HepG2 (cell line): ENCODE measurements at regions not wholly inside any gene's neighbourhood (a gene's known extent, or its start where the extent isn't known, plus 50 kb on each side); places are given as distances from the start of the nearest gene placed in this dataset.

Experiments used
- EP300 ChIP-seq, 3 experiments: sonication (generic) in 1 of 3; formaldehyde crosslinking in 1 of 3; IDR thresholded peaks; 2 replicates each; pipeline versions ENCODE4 v1.5.1 to v1.6.1; 2011 to 2020; ENCODE audit warnings: low read depth in 2 of 3, low read length in 2 of 3, borderline replicate concordance in 1 of 3, improper control_type of control experiment in 1 of 3, mild to moderate bottlenecking in 1 of 3, missing genetic modification reagents in 1 of 3, moderate library complexity in 1 of 3
- ESRRA ChIP-seq: sonication (generic); formaldehyde crosslinking; IDR thresholded peaks from 2 replicates; pipeline ENCODE4 v1.5.1; 2020; ENCODE audit warnings: mild to moderate bottlenecking, low read depth, missing genetic modification reagents
- GTF2F1 ChIP-seq: fragments of 150-350 bp; IDR thresholded peaks from 2 replicates; pipeline ENCODE4 v1.6.1; 2014; ENCODE audit warnings: low read length
- HNF1A ChIP-seq, 2 experiments: sonication (generic) in 1 of 2; formaldehyde crosslinking in 1 of 2; IDR thresholded peaks; 2 replicates each; pipeline versions ENCODE4 v1.4.0 to v1.6.1; 2016 to 2020; ENCODE audit warnings: borderline replicate concordance in 1 of 2, low read depth in 1 of 2, mild to moderate bottlenecking in 1 of 2, missing genetic modification reagents in 1 of 2
- PLRG1 ChIP-seq: fragments of 450-650 bp; conservative IDR thresholded peaks from 2 replicates; pipeline ENCODE4 v1.6.1; 2016
- RAD51 ChIP-seq: fragments of 450-650 bp; IDR thresholded peaks from 2 replicates; pipeline ENCODE4 v1.6.1; 2016; ENCODE audit warnings: borderline replicate concordance
- ZBTB7A ChIP-seq: sonication (generic); formaldehyde crosslinking; IDR thresholded peaks from 2 replicates; pipeline ENCODE4 v1.8.0; 2022; ENCODE audit warnings: mild to moderate bottlenecking, missing genetic modification reagents
- ZNF205 ChIP-seq: IDR thresholded peaks from 2 replicates; pipeline ENCODE4 v1.6.1; 2018; ENCODE audit warnings: missing biosample characterization, missing genetic modification reagents
- ZNF335 ChIP-seq: sonication (generic); formaldehyde crosslinking; IDR thresholded peaks from 2 replicates; pipeline ENCODE4 v1.4.0; 2020; ENCODE audit warnings: missing genetic modification reagents
- ZNF792 ChIP-seq: IDR thresholded peaks from 2 replicates; pipeline ENCODE4 v1.6.1; 2016
- TF ChIP-seq, protein P1 (sequence below): sonication (generic); formaldehyde crosslinking; IDR thresholded peaks from 2 replicates; pipeline ENCODE4 v1.4.0; 2020; ENCODE audit warnings: missing genetic modification reagents
- TF ChIP-seq, protein P2 (sequence below): IDR thresholded peaks from 2 replicates; pipeline ENCODE4 v1.6.1; 2012; ENCODE audit warnings: inconsistent platforms
- TF ChIP-seq, protein P3 (sequence below): sonication (generic); formaldehyde crosslinking; IDR thresholded peaks from 2 replicates; pipeline ENCODE4 v1.5.0; 2020; ENCODE audit warnings: mild to moderate bottlenecking, missing genetic modification reagents, moderate library complexity
- TF ChIP-seq, protein P4 (sequence below): sonication (generic); formaldehyde crosslinking; IDR thresholded peaks from 2 replicates; pipeline ENCODE4 v1.9.0; 2021; ENCODE audit warnings: missing genetic modification reagents, mild to moderate bottlenecking, borderline replicate concordance

GRCh38 chr5:106258591-106259125 is 1412.1 kb downstream of the EFNA5 start:
- TF ChIP-seq, protein P1, sequence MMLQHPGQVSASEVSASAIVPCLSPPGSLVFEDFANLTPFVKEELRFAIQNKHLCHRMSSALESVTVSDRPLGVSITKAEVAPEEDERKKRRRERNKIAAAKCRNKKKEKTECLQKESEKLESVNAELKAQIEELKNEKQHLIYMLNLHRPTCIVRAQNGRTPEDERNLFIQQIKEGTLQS (CRISPR knock-in tag), result no peak
- TF ChIP-seq ZNF335, result no peak
- TF ChIP-seq ESRRA (CRISPR knock-in tag), result no peak
- no peak for TF ChIP-seq ZNF792 (CRISPR knock-in tag)
- TF ChIP-seq, protein P2, sequence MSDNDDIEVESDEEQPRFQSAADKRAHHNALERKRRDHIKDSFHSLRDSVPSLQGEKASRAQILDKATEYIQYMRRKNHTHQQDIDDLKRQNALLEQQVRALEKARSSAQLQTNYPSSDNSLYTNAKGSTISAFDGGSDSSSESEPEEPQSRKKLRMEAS, result no peak
- TF ChIP-seq GTF2F1, result no peak
- no peak for TF ChIP-seq ZBTB7A (CRISPR knock-in tag)
- TF ChIP-seq RAD51, result no peak
- TF ChIP-seq, protein P3, sequence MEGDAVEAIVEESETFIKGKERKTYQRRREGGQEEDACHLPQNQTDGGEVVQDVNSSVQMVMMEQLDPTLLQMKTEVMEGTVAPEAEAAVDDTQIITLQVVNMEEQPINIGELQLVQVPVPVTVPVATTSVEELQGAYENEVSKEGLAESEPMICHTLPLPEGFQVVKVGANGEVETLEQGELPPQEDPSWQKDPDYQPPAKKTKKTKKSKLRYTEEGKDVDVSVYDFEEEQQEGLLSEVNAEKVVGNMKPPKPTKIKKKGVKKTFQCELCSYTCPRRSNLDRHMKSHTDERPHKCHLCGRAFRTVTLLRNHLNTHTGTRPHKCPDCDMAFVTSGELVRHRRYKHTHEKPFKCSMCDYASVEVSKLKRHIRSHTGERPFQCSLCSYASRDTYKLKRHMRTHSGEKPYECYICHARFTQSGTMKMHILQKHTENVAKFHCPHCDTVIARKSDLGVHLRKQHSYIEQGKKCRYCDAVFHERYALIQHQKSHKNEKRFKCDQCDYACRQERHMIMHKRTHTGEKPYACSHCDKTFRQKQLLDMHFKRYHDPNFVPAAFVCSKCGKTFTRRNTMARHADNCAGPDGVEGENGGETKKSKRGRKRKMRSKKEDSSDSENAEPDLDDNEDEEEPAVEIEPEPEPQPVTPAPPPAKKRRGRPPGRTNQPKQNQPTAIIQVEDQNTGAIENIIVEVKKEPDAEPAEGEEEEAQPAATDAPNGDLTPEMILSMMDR, result no peak
- TF ChIP-seq ZNF205 (CRISPR knock-in tag), result no peak
- no peak for TF ChIP-seq HNF1A (IDR thresholded peaks at IDR 0.05; ENCODE audit: low read depth)
- TF ChIP-seq HNF1A (CRISPR knock-in tag; IDR thresholded peaks at IDR 0.05; ENCODE audit: borderline replicate concordance), result no peak
- no peak for TF ChIP-seq EP300 (IDR thresholded peaks at IDR 0.05; ENCODE audit: low read depth in 2 of 2, low read length in 2 of 2)
- no peak for TF ChIP-seq EP300 (CRISPR knock-in tag; IDR thresholded peaks at IDR 0.05; ENCODE audit: borderline replicate concordance)
- TF ChIP-seq PLRG1, result no peak
- TF ChIP-seq, protein P4, sequence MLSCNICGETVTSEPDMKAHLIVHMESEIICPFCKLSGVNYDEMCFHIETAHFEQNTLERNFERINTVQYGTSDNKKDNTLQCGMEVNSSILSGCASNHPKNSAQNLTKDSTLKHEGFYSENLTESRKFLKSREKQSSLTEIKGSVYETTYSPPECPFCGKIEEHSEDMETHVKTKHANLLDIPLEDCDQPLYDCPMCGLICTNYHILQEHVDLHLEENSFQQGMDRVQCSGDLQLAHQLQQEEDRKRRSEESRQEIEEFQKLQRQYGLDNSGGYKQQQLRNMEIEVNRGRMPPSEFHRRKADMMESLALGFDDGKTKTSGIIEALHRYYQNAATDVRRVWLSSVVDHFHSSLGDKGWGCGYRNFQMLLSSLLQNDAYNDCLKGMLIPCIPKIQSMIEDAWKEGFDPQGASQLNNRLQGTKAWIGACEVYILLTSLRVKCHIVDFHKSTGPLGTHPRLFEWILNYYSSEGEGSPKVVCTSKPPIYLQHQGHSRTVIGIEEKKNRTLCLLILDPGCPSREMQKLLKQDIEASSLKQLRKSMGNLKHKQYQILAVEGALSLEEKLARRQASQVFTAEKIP (CRISPR knock-in tag), result no peak
